HepG2 (cell line): ENCODE measurements at regions not wholly inside any gene's neighbourhood (a gene's known extent, or its start where the extent isn't known, plus 50 kb on each side); places are given as distances from the start of the nearest gene placed in this dataset.

Experiments
- ATAC-seq: fragments of 200-7000 bp; cut with Tn5 transposase; 3 replicates; pipeline ENCODE4 v1.9.1; 2020; ENCODE audit warnings: mild to moderate bottlenecking, moderate library complexity
- BruUV-seq: library from RNA; stranded (reverse); fragments of 400-500 nt; replicated peaks from 2 replicates; lab custom pipeline; 2021; lab: Mats Ljungman, UMichigan
- CTCF ChIA-PET: fragments of 300-600 bp; formaldehyde crosslinking; extraction: SDS; loops from one replicate; lab custom pipeline; 2021; ENCODE audit warnings: low total read pairs, inconsistent platforms, low intra/inter-chr PET ratio; lab: Yijun Ruan, JAX
- POLR2A ChIA-PET: fragments of 350-600 bp; sonication (Branson Sonifier 250); formaldehyde crosslinking; loops from one replicate; lab custom pipeline; 2020; ENCODE audit warnings: antibody characterized with exemption, inconsistent platforms; lab: Yijun Ruan, JAX
- DNase-seq: peaks from one replicate; pipeline ENCODE4 v3.0.0-alpha.2; 2015; ENCODE audit warnings: low spot score
- FAIRE-seq: peaks from 3 replicates; lab custom pipeline; 2011; peaks lifted over from hg19 to GRCh38; lab: Jason Lieb, UNC
- H2AFZ ChIP-seq: one replicate; pipeline ENCODE4 v1.6.1; 2011; ENCODE audit warnings: low read length, inconsistent platforms
- H3K27ac ChIP-seq: fragments of 300-600 bp; 3 replicates; pipeline ENCODE4 v1.8.0; 2011; ENCODE audit warnings: mixed run types, mild to moderate bottlenecking, mixed read lengths, low read length, inconsistent platforms; ENCODE audit not compliant: insufficient read depth; ENCODE audit errors: extremely low read length
- H3K27me3 ChIP-seq, 2 experiments: fragments of 200-600 bp in 1 of 2; 2 replicates in 1 of 2; 3 replicates in 1 of 2; pipeline versions ENCODE4 v1.6.0 to v1.8.0; 2011; ENCODE audit warnings: low read length in 2 of 2, mild to moderate bottlenecking in 2 of 2, moderate library complexity in 2 of 2, inconsistent platforms in 1 of 2; ENCODE audit not compliant: insufficient read depth in 2 of 2, control insufficient read depth in 1 of 2
- H3K36me3 ChIP-seq, 2 experiments: fragments of 200-600 bp in 1 of 2; replicated peaks in 1 of 2; 2 replicates in 1 of 2; 3 replicates in 1 of 2; pipeline versions ENCODE4 v1.5.1 to v1.8.0; 2011; ENCODE audit warnings: low read length in 2 of 2, inconsistent platforms in 1 of 2; ENCODE audit not compliant: insufficient read depth in 2 of 2, control insufficient read depth in 1 of 2
- H3K4me1 ChIP-seq: 2 replicates; pipeline ENCODE4 v1.5.1; 2012; ENCODE audit warnings: low read length, inconsistent platforms; ENCODE audit not compliant: insufficient read depth
- H3K4me2 ChIP-seq: 2 replicates; pipeline ENCODE4 v1.6.0; 2011; ENCODE audit warnings: low read depth, low read length, inconsistent platforms
- H3K4me3 ChIP-seq, 3 experiments: fragments of 200-600 bp in 1 of 3; sonication (generic), shearing (Covaris generic) in 1 of 3; replicated peaks in 1 of 3; 2 replicates each; pipeline ENCODE4 v1.5.1; 2011 to 2016; ENCODE audit warnings: low read length in 3 of 3, inconsistent platforms in 2 of 3, low read depth in 2 of 3, mild to moderate bottlenecking in 2 of 3, control low read depth in 1 of 3, mixed read lengths in 1 of 3; ENCODE audit not compliant: insufficient read depth in 1 of 3
- H3K79me2 ChIP-seq: one replicate; pipeline ENCODE4 v1.6.1; 2011; ENCODE audit warnings: low read length, inconsistent platforms; ENCODE audit not compliant: insufficient read depth
- H3K9ac ChIP-seq: 2 replicates; pipeline ENCODE4 v1.6.0; 2011; ENCODE audit warnings: mild to moderate bottlenecking, low read depth, low read length, inconsistent platforms; ENCODE audit not compliant: insufficient read depth
- H3K9me3 ChIP-seq: 2 replicates; pipeline ENCODE4 v1.5.1; 2012; ENCODE audit warnings: mild to moderate bottlenecking, low read length
- H4K20me1 ChIP-seq: 2 replicates; pipeline ENCODE4 v1.6.0; 2011; ENCODE audit warnings: inconsistent platforms, mild to moderate bottlenecking, low read length, moderate library complexity; ENCODE audit not compliant: insufficient read depth
- CCDC6 ChIP-seq: sonication (generic); formaldehyde crosslinking; IDR thresholded peaks from 2 replicates; pipeline ENCODE4 v1.8.1; 2022; ENCODE audit warnings: mild to moderate bottlenecking, missing genetic modification reagents, moderate library complexity
- JARID2 ChIP-seq: sonication (generic); formaldehyde crosslinking; IDR thresholded peaks from 2 replicates; pipeline ENCODE4 v1.8.1; 2023; ENCODE audit warnings: missing genetic modification reagents, inconsistent platforms; ENCODE audit not compliant: insufficient replicate concordance
- MNT ChIP-seq: fragments of 450-650 bp; IDR thresholded peaks from 2 replicates; pipeline ENCODE4 v1.6.1; 2016
- SOX6 ChIP-seq, 2 experiments: fragments of 450-650 bp in 1 of 2; sonication (generic) in 1 of 2; formaldehyde crosslinking in 1 of 2; IDR thresholded peaks; 2 replicates each; pipeline versions ENCODE4 v1.4.0 to v1.6.1; 2017 to 2020; ENCODE audit warnings: antibody characterized with exemption in 1 of 2, mild to moderate bottlenecking in 1 of 2, missing genetic modification reagents in 1 of 2
- SUZ12 ChIP-seq: fragments of 150-350 bp; IDR thresholded peaks from 2 replicates; pipeline ENCODE4 v1.6.1; 2014; ENCODE audit warnings: low read depth, low read length
- TCF7 ChIP-seq: sonication (generic); IDR thresholded peaks from 2 replicates; pipeline ENCODE4 v1.6.1; 2016; ENCODE audit warnings: antibody characterized with exemption, low read depth
- ZNF207 ChIP-seq: fragments of 450-650 bp; IDR thresholded peaks from 2 replicates; pipeline ENCODE4 v1.6.1; 2016; ENCODE audit warnings: antibody characterized with exemption, borderline replicate concordance
- ZNF563 ChIP-seq: sonication (generic); formaldehyde crosslinking; IDR thresholded peaks from 2 replicates; pipeline ENCODE4 v1.8.0; 2022; ENCODE audit warnings: mild to moderate bottlenecking, moderate library complexity, missing genetic modification reagents
- ZNF773 ChIP-seq: sonication (generic); formaldehyde crosslinking; IDR thresholded peaks from 2 replicates; pipeline ENCODE4 v1.4.0; 2020; ENCODE audit warnings: missing genetic modification reagents, borderline replicate concordance
- WGBS: methylation state at CpG from one replicate; pipeline ENCODE4 v1.1.6; 2017; ENCODE audit warnings: low lambda C conversion rate; 5-methylcytosine and 5-hydroxymethylcytosine counted together
- in situ Hi-C: cut with HindIII; loops from 2 replicates; pipeline ENCODE4 v1.10.0; 2017; ENCODE audit warnings: low pct_unique_long_range_greater_than_20kb; ENCODE audit not compliant: extremely low pct_ligation_motif_present
- intact Hi-C: fragments of 100-400 bp; cut with micrococcal nuclease; formaldehyde crosslinking; loops from one replicate; pipeline ENCODE4 v1.10.0; 2022; ENCODE audit not compliant: unreplicated experiment

GRCh38 chr10:124299696-124300095, 119.0 kb downstream of the OAT start (continued):
- TF ChIP-seq CCDC6 (CRISPR knock-in tag) (no peak), ZNF563 (CRISPR knock-in tag) (no peak), SUZ12 (no peak), ZNF773 (no peak), ZNF207 (no peak), TCF7 (no peak), JARID2 (CRISPR knock-in tag) (no peak)
- TF ChIP-seq, all 625 proteins: peak for 0

GRCh38 chr10:124298891-124299290, 119.8 kb downstream of the OAT start:
- no peaks in the 10 kb centered on the region for H3K4me1 ChIP-seq
- H3K27ac ChIP-seq: no peak overlapping the region
- CTCF ChIA-PET: no interaction called here
- H3K9ac ChIP-seq: no peak overlapping the region
- peaks cover 1 to 4% of the 10 kb centered on the region in 2 experiments; a peak in 3 of 5 replicates for H3K27me3 ChIP-seq
- no peak for FAIRE-seq
- intact Hi-C loops (loop anchor here (5.0 kb wide), 1 partner anchor 88 kb away; no protein-coding TSS in a partner anchor), in situ Hi-C loops (no loop called here)
- no CpG with 5 or more reads among the region's 3 CpGs for WGBS
- no peak for TF ChIP-seq SOX6 (IDR thresholded peaks at IDR 0.05)
- no peak for TF ChIP-seq SOX6 (CRISPR knock-in tag; IDR thresholded peaks at IDR 0.05)
- TF ChIP-seq MNT: peak; percentile 67
- H3K36me3 ChIP-seq: no peaks in the 10 kb centered on the region
- no peak overlapping the region for H3K4me2 ChIP-seq
- peaks cover 29% of the 10 kb centered on the region for H3K9me3 ChIP-seq
- POLR2A ChIA-PET: no interaction called here
- no TSS peak for BruUV-seq
- H2AFZ ChIP-seq: no peak overlapping the region
- no peak for DNase-seq
- no peaks in the 10 kb centered on the region for H3K79me2 ChIP-seq
- no peak overlapping the region for H3K4me3 ChIP-seq
- H4K20me1 ChIP-seq: no peaks in the 10 kb centered on the region
- no peak for ATAC-seq
